A549 (cell line): ENCODE measurements at regions not wholly inside any gene's neighbourhood (a gene's known extent, or its start where the extent isn't known, plus 50 kb on each side); places are given as distances from the start of the nearest gene placed in this dataset.

Experiments used
- ATAC-seq, 2 experiments: fragments of 200-7000 bp in 1 of 2; fragments of >200 bp in 1 of 2; cut with Nextera tagmentation in 1 of 2; cut with Tn5 transposase in 1 of 2; 3 replicates each; pipeline versions ENCODE4 v1.8.0 to v1.9.1; 2018 to 2020; ENCODE audit warnings: mild to moderate bottlenecking in 1 of 2, moderate library complexity in 1 of 2
- CTCF ChIA-PET: fragments of 300-600 bp; sonication (Branson Sonifier 250); formaldehyde crosslinking; extraction: SDS; loops from one replicate; lab custom pipeline; 2021; ENCODE audit warnings: antibody characterized with exemption, inconsistent platforms; lab: Yijun Ruan, JAX
- POLR2A ChIA-PET: fragments of 350-600 bp; formaldehyde crosslinking; extraction: SDS; loops from one replicate; lab custom pipeline; 2021; ENCODE audit warnings: antibody characterized with exemption, inconsistent platforms; lab: Yijun Ruan, JAX
- DNase-seq, 2 experiments: peaks; one replicate each; pipeline versions ENCODE4 v3.0.0 to v3.0.0-alpha.2; 2011 to 2016; ENCODE audit warnings: low read depth in 1 of 2, low spot score in 1 of 2
- FAIRE-seq: peaks from 2 replicates; lab custom pipeline; 2011; peaks lifted over from hg19 to GRCh38; lab: Jason Lieb, UNC
- H3K27ac ChIP-seq, 2 experiments: fragments of >200 bp; sonication (Bioruptor Twin); formaldehyde crosslinking; 3 replicates each; pipeline ENCODE4 v1.5.1; 2016 to 2017
- H3K4me1 ChIP-seq: fragments of >200 bp; sonication (Bioruptor Twin); formaldehyde crosslinking; 3 replicates; pipeline ENCODE4 v1.6.1; 2016
- H3K4me2 ChIP-seq: fragments of >200 bp; sonication (Bioruptor Twin); formaldehyde crosslinking; 3 replicates; pipeline ENCODE4 v1.6.1; 2016
- H3K4me3 ChIP-seq: fragments of >200 bp; sonication (Bioruptor Twin); formaldehyde crosslinking; 3 replicates; pipeline ENCODE4 v1.5.1; 2016
- H3K9me3 ChIP-seq: fragments of >200 bp; sonication (Bioruptor Twin); formaldehyde crosslinking; 3 replicates; pipeline ENCODE4 v1.6.1; 2016
- CBX8 ChIP-seq: fragments of 200-600 bp; sonication (generic); IDR thresholded peaks from 2 replicates; pipeline ENCODE4 v1.6.1; 2016
- CHD4 ChIP-seq: fragments of 200-600 bp; sonication (generic); IDR thresholded peaks from 2 replicates; pipeline ENCODE4 v1.6.1; 2016; ENCODE audit warnings: antibody characterized with exemption, mild to moderate bottlenecking, borderline replicate concordance
- E2F6 ChIP-seq: IDR thresholded peaks from 2 replicates; pipeline ENCODE4 v1.6.1; 2012; ENCODE audit warnings: low read depth, borderline replicate concordance
- EP300 ChIP-seq, 2 experiments: fragments of >200 bp; sonication (Bioruptor Twin); formaldehyde crosslinking; IDR thresholded peaks; 2 replicates in 1 of 2; 3 replicates in 1 of 2; pipeline ENCODE4 v1.6.1; 2016 to 2017
- FOXS1 ChIP-seq: fragments of 250-450 bp; sonication (Bioruptor Pico); IDR thresholded peaks from 2 replicates; pipeline ENCODE4 v1.5.0; 2020; ENCODE audit warnings: mild to moderate bottlenecking, moderate library complexity
- HES2 ChIP-seq: fragments of >200 bp; sonication (Bioruptor Twin); formaldehyde crosslinking; IDR thresholded peaks from 2 replicates; pipeline ENCODE4 v1.6.1; 2016
- HOXA7 ChIP-seq: fragments of 250-450 bp; sonication (Bioruptor Pico); IDR thresholded peaks from 2 replicates; pipeline ENCODE4 v1.5.0; 2020; ENCODE audit warnings: mild to moderate bottlenecking, moderate library complexity
- JUNB ChIP-seq: fragments of >200 bp; sonication (Bioruptor Twin); formaldehyde crosslinking; IDR thresholded peaks from 2 replicates; pipeline ENCODE4 v1.6.1; 2016
- MYC ChIP-seq: IDR thresholded peaks from 2 replicates; pipeline ENCODE4 v1.6.1; 2012; ENCODE audit warnings: mild to moderate bottlenecking, inconsistent platforms, low read length, improper control_type of control experiment, borderline replicate concordance
- PBX3 ChIP-seq: IDR thresholded peaks from 2 replicates; pipeline ENCODE4 v1.6.1; 2012
- PHF8 ChIP-seq: fragments of 200-600 bp; sonication (generic); IDR thresholded peaks from 2 replicates; pipeline ENCODE4 v1.6.1; 2016; ENCODE audit warnings: low read depth, mild to moderate bottlenecking, antibody characterized with exemption, moderate library complexity, borderline replicate concordance
- RAD21 ChIP-seq, 2 experiments: fragments of >200 bp in 1 of 2; sonication (Bioruptor Twin) in 1 of 2; formaldehyde crosslinking in 1 of 2; IDR thresholded peaks in 1 of 2; conservative IDR thresholded peaks in 1 of 2; 2 replicates in 1 of 2; 3 replicates in 1 of 2; pipeline ENCODE4 v1.6.1; 2012 to 2018; ENCODE audit warnings: inconsistent platforms in 1 of 2
- RCOR1 ChIP-seq: fragments of 150-350 bp; IDR thresholded peaks from 2 replicates; pipeline ENCODE4 v1.6.1; 2014; ENCODE audit warnings: antibody characterized with exemption, low read length, low read depth
- SMC3 ChIP-seq: fragments of >200 bp; sonication (Bioruptor Twin); formaldehyde crosslinking; IDR thresholded peaks from 3 replicates; pipeline ENCODE4 v1.6.1; 2018; ENCODE audit warnings: inconsistent platforms
- ZFP36 ChIP-seq: fragments of 450-650 bp; IDR thresholded peaks from 2 replicates; pipeline ENCODE4 v1.6.1; 2014; ENCODE audit warnings: borderline replicate concordance; ENCODE audit not compliant: partially characterized antibody
- WGBS: methylation state at CpG from one replicate; pipeline ENCODE4 v1.1.6; 2017; ENCODE audit errors: missing lambda C conversion rate; 5-methylcytosine and 5-hydroxymethylcytosine counted together
- TF ChIP-seq, protein P1 (sequence below): fragments of 200-600 bp; sonication (generic); IDR thresholded peaks from 2 replicates; pipeline ENCODE4 v1.6.1; 2016; ENCODE audit warnings: antibody characterized with exemption, mild to moderate bottlenecking, moderate library complexity
- TF ChIP-seq, protein P2 (sequence below): fragments of 250-450 bp; sonication (Bioruptor Pico); IDR thresholded peaks from 2 replicates; pipeline ENCODE4 v1.5.0; 2020; ENCODE audit warnings: low read depth, mild to moderate bottlenecking, moderate library complexity
- TF ChIP-seq, protein P3 (sequence below): fragments of >200 bp; sonication (Bioruptor Twin); formaldehyde crosslinking; IDR thresholded peaks from 3 replicates; pipeline ENCODE4 v1.5.1; 2016
- TF ChIP-seq, protein P4 (sequence below): fragments of 250-450 bp; sonication (Bioruptor Pico); IDR thresholded peaks from 2 replicates; pipeline ENCODE4 v1.5.0; 2021; ENCODE audit warnings: mild to moderate bottlenecking, moderate library complexity, borderline replicate concordance
- TF ChIP-seq, protein P5 (sequence below): fragments of 450-650 bp; IDR thresholded peaks from 2 replicates; pipeline ENCODE4 v1.6.1; 2014; ENCODE audit warnings: antibody characterized with exemption

GRCh38 chr6:54503144-54503543 lies 194.9 kb downstream of the TINAG start (continued):
- TF ChIP-seq, protein P1, sequence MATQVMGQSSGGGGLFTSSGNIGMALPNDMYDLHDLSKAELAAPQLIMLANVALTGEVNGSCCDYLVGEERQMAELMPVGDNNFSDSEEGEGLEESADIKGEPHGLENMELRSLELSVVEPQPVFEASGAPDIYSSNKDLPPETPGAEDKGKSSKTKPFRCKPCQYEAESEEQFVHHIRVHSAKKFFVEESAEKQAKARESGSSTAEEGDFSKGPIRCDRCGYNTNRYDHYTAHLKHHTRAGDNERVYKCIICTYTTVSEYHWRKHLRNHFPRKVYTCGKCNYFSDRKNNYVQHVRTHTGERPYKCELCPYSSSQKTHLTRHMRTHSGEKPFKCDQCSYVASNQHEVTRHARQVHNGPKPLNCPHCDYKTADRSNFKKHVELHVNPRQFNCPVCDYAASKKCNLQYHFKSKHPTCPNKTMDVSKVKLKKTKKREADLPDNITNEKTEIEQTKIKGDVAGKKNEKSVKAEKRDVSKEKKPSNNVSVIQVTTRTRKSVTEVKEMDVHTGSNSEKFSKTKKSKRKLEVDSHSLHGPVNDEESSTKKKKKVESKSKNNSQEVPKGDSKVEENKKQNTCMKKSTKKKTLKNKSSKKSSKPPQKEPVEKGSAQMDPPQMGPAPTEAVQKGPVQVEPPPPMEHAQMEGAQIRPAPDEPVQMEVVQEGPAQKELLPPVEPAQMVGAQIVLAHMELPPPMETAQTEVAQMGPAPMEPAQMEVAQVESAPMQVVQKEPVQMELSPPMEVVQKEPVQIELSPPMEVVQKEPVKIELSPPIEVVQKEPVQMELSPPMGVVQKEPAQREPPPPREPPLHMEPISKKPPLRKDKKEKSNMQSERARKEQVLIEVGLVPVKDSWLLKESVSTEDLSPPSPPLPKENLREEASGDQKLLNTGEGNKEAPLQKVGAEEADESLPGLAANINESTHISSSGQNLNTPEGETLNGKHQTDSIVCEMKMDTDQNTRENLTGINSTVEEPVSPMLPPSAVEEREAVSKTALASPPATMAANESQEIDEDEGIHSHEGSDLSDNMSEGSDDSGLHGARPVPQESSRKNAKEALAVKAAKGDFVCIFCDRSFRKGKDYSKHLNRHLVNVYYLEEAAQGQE, result no peak
- TF ChIP-seq, all 56 proteins: peak for 0

DNA sequence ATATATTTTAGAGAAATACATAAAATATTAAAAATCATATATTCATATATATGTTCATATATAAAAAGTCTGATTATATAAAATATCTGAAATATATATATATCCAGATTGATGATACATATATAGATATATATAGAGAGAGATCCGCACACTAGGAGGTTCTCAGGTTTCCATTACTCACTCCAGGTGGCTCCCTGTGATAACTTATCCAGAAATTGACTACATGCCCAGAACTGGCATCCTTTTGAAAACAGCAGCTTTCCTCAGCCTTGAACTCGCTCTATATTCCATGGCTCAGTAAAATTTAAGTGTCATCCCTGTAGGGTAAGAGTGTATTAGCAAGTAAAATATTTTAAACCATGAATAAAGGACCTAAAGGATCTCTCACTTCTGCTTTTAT lies 206.8 kb downstream of the TINAG start:
- 16% methylated on average over 2 of the region's 2 CpGs for WGBS
- DNase-seq, result no peak
- no peak for FAIRE-seq
- no peak for TF ChIP-seq HOXA7 (CRISPR knock-in tag)
- TF ChIP-seq, all 56 proteins: peak for 0
- no peak for ATAC-seq
- H3K4me3 ChIP-seq, result no peak overlapping the region
- POLR2A ChIA-PET, result no interaction called here
- H3K4me2 ChIP-seq, result no peak overlapping the region
- H3K27ac ChIP-seq, result no peak overlapping the region
- CTCF ChIA-PET, result no interaction called here
- no peaks in the 10 kb centered on the region for H3K9me3 ChIP-seq
- H3K4me1 ChIP-seq, result no peaks in the 10 kb centered on the region

GRCh38 chr6:54515713-54516112 lies 207.5 kb downstream of the TINAG start:
- ATAC-seq (no peak), FAIRE-seq (no peak), DNase-seq (no peak)
- ChIA-PET CTCF (no interaction called here), POLR2A (no interaction called here)
- Histone ChIP-seq H3K4me3 (no peak overlapping the region), H3K4me2 (no peak overlapping the region), H3K4me1 (no peaks in the 10 kb centered on the region), H3K9me3 (no peaks in the 10 kb centered on the region), H3K27ac (no peak overlapping the region)
- no peak for TF ChIP-seq CBX8
- TF ChIP-seq, protein P2, sequence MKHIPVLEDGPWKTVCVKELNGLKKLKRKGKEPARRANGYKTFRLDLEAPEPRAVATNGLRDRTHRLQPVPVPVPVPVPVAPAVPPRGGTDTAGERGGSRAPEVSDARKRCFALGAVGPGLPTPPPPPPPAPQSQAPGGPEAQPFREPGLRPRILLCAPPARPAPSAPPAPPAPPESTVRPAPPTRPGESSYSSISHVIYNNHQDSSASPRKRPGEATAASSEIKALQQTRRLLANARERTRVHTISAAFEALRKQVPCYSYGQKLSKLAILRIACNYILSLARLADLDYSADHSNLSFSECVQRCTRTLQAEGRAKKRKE, result no peak
- no peak for TF ChIP-seq PHF8
- TF ChIP-seq RAD21 (conservative IDR thresholded peaks at IDR 0.05 in 1 of 2, IDR thresholded peaks at IDR 0.05 in 1 of 2), result no peak
- TF ChIP-seq, protein P3, sequence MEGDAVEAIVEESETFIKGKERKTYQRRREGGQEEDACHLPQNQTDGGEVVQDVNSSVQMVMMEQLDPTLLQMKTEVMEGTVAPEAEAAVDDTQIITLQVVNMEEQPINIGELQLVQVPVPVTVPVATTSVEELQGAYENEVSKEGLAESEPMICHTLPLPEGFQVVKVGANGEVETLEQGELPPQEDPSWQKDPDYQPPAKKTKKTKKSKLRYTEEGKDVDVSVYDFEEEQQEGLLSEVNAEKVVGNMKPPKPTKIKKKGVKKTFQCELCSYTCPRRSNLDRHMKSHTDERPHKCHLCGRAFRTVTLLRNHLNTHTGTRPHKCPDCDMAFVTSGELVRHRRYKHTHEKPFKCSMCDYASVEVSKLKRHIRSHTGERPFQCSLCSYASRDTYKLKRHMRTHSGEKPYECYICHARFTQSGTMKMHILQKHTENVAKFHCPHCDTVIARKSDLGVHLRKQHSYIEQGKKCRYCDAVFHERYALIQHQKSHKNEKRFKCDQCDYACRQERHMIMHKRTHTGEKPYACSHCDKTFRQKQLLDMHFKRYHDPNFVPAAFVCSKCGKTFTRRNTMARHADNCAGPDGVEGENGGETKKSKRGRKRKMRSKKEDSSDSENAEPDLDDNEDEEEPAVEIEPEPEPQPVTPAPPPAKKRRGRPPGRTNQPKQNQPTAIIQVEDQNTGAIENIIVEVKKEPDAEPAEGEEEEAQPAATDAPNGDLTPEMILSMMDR, result no peak
- TF ChIP-seq, protein P4, sequence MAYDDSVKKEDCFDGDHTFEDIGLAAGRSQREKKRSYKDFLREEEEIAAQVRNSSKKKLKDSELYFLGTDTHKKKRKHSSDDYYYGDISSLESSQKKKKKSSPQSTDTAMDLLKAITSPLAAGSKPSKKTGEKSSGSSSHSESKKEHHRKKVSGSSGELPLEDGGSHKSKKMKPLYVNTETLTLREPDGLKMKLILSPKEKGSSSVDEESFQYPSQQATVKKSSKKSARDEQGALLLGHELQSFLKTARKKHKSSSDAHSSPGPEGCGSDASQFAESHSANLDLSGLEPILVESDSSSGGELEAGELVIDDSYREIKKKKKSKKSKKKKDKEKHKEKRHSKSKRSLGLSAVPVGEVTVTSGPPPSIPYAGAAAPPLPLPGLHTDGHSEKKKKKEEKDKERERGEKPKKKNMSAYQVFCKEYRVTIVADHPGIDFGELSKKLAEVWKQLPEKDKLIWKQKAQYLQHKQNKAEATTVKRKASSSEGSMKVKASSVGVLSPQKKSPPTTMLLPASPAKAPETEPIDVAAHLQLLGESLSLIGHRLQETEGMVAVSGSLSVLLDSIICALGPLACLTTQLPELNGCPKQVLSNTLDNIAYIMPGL, result no peak
- 10% methylated on average over 1 of the region's 1 CpG for WGBS

DNA sequence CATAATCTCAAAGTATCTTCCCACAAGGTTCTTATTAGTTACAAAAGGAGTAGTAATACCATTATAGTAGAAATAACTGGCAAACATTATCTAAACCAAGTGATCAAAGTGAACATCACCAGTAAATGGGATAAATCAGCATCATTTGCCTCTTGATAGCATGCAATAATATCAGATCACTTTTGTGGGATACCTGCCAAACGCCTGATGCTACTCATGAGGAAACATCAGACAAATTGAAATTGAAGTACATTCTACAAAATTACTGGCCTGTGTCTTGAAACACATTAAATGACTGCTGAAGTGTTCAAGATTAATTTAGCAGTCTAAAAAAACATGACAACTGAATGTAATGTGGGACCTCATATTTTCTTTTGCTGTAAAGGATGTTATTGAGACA lies 208.1 kb downstream of the TINAG start:
- Histone ChIP-seq H3K4me1 (no peaks in the 10 kb centered on the region), H3K9me3 (no peaks in the 10 kb centered on the region), H3K27ac (no peak overlapping the region), H3K4me2 (no peak overlapping the region), H3K4me3 (no peak overlapping the region)
- ATAC-seq (no peak), DNase-seq (no peak), FAIRE-seq (no peak)
- 0% methylated on average over 1 of the region's 1 CpG for WGBS
- ChIA-PET CTCF (no interaction called here), POLR2A (no interaction called here)
- no peak for TF ChIP-seq RCOR1
- TF ChIP-seq HES2, result no peak
- TF ChIP-seq ZFP36, result no peak
- no peak for TF ChIP-seq E2F6
- TF ChIP-seq MYC, result no peak
- TF ChIP-seq SMC3, result no peak
- no peak for TF ChIP-seq PBX3
- no peak for TF ChIP-seq RAD21 (conservative IDR thresholded peaks at IDR 0.05 in 1 of 2, IDR thresholded peaks at IDR 0.05 in 1 of 2)
- no peak for TF ChIP-seq EP300 (IDR thresholded peaks at IDR 0.05)
- TF ChIP-seq JUNB, result no peak
- TF ChIP-seq, protein P5, sequence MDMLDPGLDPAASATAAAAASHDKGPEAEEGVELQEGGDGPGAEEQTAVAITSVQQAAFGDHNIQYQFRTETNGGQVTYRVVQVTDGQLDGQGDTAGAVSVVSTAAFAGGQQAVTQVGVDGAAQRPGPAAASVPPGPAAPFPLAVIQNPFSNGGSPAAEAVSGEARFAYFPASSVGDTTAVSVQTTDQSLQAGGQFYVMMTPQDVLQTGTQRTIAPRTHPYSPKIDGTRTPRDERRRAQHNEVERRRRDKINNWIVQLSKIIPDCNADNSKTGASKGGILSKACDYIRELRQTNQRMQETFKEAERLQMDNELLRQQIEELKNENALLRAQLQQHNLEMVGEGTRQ, result no peak
- no peak for TF ChIP-seq FOXS1 (CRISPR knock-in tag)
- no peak for TF ChIP-seq CHD4
